H9 (cell line): ENCODE measurements at regions not wholly inside any gene's neighbourhood (a gene's known extent, or its start where the extent isn't known, plus 50 kb on each side); places are given as distances from the start of the nearest gene placed in this dataset.

Experiments used
- DNase-seq: peaks from one replicate; pipeline ENCODE4 v3.0.0-alpha.2; 2017
- H2AFZ ChIP-seq: one replicate; pipeline ENCODE4 v1.6.1; 2013; ENCODE audit warnings: mild to moderate bottlenecking, low read length, control low read depth, moderate library complexity
- H2AK5ac ChIP-seq: 2 replicates; pipeline ENCODE4 v1.6.1; 2013; ENCODE audit warnings: low read length, control low read depth, mixed read lengths; ENCODE audit not compliant: insufficient read length
- H2BK120ac ChIP-seq: one replicate; pipeline ENCODE4 v1.6.1; 2013; ENCODE audit warnings: low read depth, mild to moderate bottlenecking, low read length, control low read depth, inconsistent platforms; ENCODE audit not compliant: poor library complexity, severe bottlenecking
- H2BK12ac ChIP-seq: 2 replicates; pipeline ENCODE4 v1.6.1; 2013; ENCODE audit warnings: low read length, control low read depth, mixed read lengths, low read depth; ENCODE audit not compliant: insufficient read length
- H2BK15ac ChIP-seq: 2 replicates; pipeline ENCODE4 v1.6.1; 2013; ENCODE audit warnings: low read depth, low read length, control low read depth
- H2BK20ac ChIP-seq: one replicate; pipeline ENCODE4 v1.6.1; 2013; ENCODE audit warnings: low read depth, mild to moderate bottlenecking, low read length, control low read depth, inconsistent platforms; ENCODE audit not compliant: poor library complexity, severe bottlenecking
- H2BK5ac ChIP-seq: 2 replicates; pipeline ENCODE4 v1.6.1; 2013; ENCODE audit warnings: low read length, control low read depth, mixed read lengths; ENCODE audit not compliant: insufficient read length
- H3K14ac ChIP-seq: 2 replicates; pipeline ENCODE4 v1.6.1; 2013; ENCODE audit warnings: low read length, control low read depth; ENCODE audit not compliant: insufficient read depth
- H3K18ac ChIP-seq: 2 replicates; pipeline ENCODE4 v1.6.1; 2013; ENCODE audit warnings: low read depth, mild to moderate bottlenecking, mixed read lengths, low read length, control low read depth; ENCODE audit not compliant: insufficient read length
- H3K23ac ChIP-seq: 2 replicates; pipeline ENCODE4 v1.6.1; 2013; ENCODE audit warnings: low read length, control low read depth, mixed read lengths, low read depth; ENCODE audit not compliant: insufficient read length
- H3K23me2 ChIP-seq: 2 replicates; pipeline ENCODE4 v1.6.1; 2013; ENCODE audit warnings: low read depth, mild to moderate bottlenecking, mixed read lengths, low read length, control low read depth; ENCODE audit not compliant: insufficient read length, poor library complexity, severe bottlenecking
- H3K27ac ChIP-seq: 2 replicates; pipeline ENCODE4 v1.5.1; 2013; ENCODE audit warnings: low read length, control low read depth, mixed read lengths, low read depth; ENCODE audit not compliant: insufficient read length
- H3K27me3 ChIP-seq: 2 replicates; pipeline ENCODE4 v1.6.1; 2013; ENCODE audit warnings: low read length, control low read depth, inconsistent platforms; ENCODE audit not compliant: insufficient read depth
- H3K4ac ChIP-seq: 2 replicates; pipeline ENCODE4 v1.6.1; 2013; ENCODE audit warnings: low read depth, mild to moderate bottlenecking, control low read depth, inconsistent platforms, low read length, moderate library complexity
- H3K4me1 ChIP-seq: 2 replicates; pipeline ENCODE4 v1.6.1; 2013; ENCODE audit warnings: low read length, control low read depth, inconsistent platforms; ENCODE audit not compliant: insufficient read depth
- H3K4me2 ChIP-seq: 2 replicates; pipeline ENCODE4 v1.6.1; 2013; ENCODE audit warnings: low read length, control low read depth, mixed read lengths; ENCODE audit not compliant: insufficient read length, insufficient read depth
- H3K56ac ChIP-seq: 2 replicates; pipeline ENCODE4 v1.6.1; 2013; ENCODE audit warnings: low read depth, mild to moderate bottlenecking, mixed read lengths, low read length, control low read depth; ENCODE audit not compliant: insufficient read length
- H3K79me1 ChIP-seq: 2 replicates; pipeline ENCODE4 v1.6.1; 2013; ENCODE audit warnings: low read depth, mild to moderate bottlenecking, moderate library complexity, low read length, control low read depth, inconsistent platforms; ENCODE audit not compliant: insufficient read depth, poor library complexity, severe bottlenecking
- H3K79me2 ChIP-seq: 2 replicates; pipeline ENCODE4 v1.6.1; 2013; ENCODE audit warnings: low read length, control low read depth, inconsistent platforms; ENCODE audit not compliant: insufficient read depth
- H3K9ac ChIP-seq: 2 replicates; pipeline ENCODE4 v1.6.1; 2013; ENCODE audit warnings: low read length, control low read depth, mixed read lengths; ENCODE audit not compliant: insufficient read length; ENCODE audit errors: extremely low read depth
- H3K9me3 ChIP-seq: one replicate; pipeline ENCODE4 v1.6.1; 2013; ENCODE audit warnings: low read depth, low read length, inconsistent platforms; ENCODE audit not compliant: control insufficient read depth
- H3T11ph ChIP-seq: one replicate; pipeline ENCODE4 v1.6.1; 2013; ENCODE audit warnings: mild to moderate bottlenecking, low read length, control low read depth, inconsistent platforms
- H4K20me1 ChIP-seq: one replicate; pipeline ENCODE4 v1.6.1; 2013; ENCODE audit not compliant: control insufficient read depth, insufficient read length, insufficient read depth
- H4K5ac ChIP-seq: 2 replicates; pipeline ENCODE4 v1.6.1; 2013; ENCODE audit warnings: low read depth, mild to moderate bottlenecking, mixed read lengths, low read length, control low read depth; ENCODE audit not compliant: insufficient read length
- H4K8ac ChIP-seq: replicated peaks from 2 replicates; pipeline ENCODE4 v1.6.1; 2013; ENCODE audit warnings: low read length, control low read depth, mixed read lengths, low read depth; ENCODE audit not compliant: insufficient read length
- H4K91ac ChIP-seq: 2 replicates; pipeline ENCODE4 v1.6.1; 2013; ENCODE audit warnings: low read depth, mild to moderate bottlenecking, moderate library complexity, mixed read lengths, low read length, control low read depth; ENCODE audit not compliant: insufficient read length
- H3K27ac Mint-ChIP-seq, 3 experiments: 2 replicates in 2 of 3; 3 replicates in 1 of 3; pipeline ENCODE4 v1.8.0; 2020 to 2021; ENCODE audit warnings: mixed read lengths in 3 of 3, mild to moderate bottlenecking in 1 of 3, moderate library complexity in 1 of 3
- H3K27me3 Mint-ChIP-seq: 2 replicates; pipeline ENCODE4 v1.8.0; 2021; ENCODE audit warnings: low read depth, mild to moderate bottlenecking, moderate library complexity, mixed read lengths
- H3K36me3 Mint-ChIP-seq, 3 experiments: 2 replicates in 2 of 3; 3 replicates in 1 of 3; pipeline ENCODE4 v1.8.0; 2020 to 2021; ENCODE audit warnings: low read depth in 3 of 3, mixed read lengths in 3 of 3; ENCODE audit not compliant: insufficient read depth in 1 of 3
- H3K4me1 Mint-ChIP-seq, 2 experiments: 2 replicates each; pipeline ENCODE4 v1.8.0; 2020; ENCODE audit warnings: mixed read lengths in 2 of 2
- H3K4me3 Mint-ChIP-seq, 2 experiments: 2 replicates in 1 of 2; 3 replicates in 1 of 2; pipeline ENCODE4 v1.8.0; 2020 to 2021; ENCODE audit warnings: mild to moderate bottlenecking in 2 of 2, mixed read lengths in 2 of 2, moderate library complexity in 1 of 2
- H3K9me3 Mint-ChIP-seq, 2 experiments: 2 replicates in 1 of 2; 3 replicates in 1 of 2; pipeline ENCODE4 v1.8.0; 2020; ENCODE audit warnings: mild to moderate bottlenecking in 2 of 2, mixed read lengths in 2 of 2, moderate library complexity in 1 of 2
- WGBS: extraction: QIAGEN DNeasy Blood & Tissue Kit; methylation state at CpG from one replicate; pipeline ENCODE4 v1.1.7; 2013; ENCODE audit warnings: missing lambda C conversion rate, low lambda C conversion rate, mixed read lengths; ENCODE audit not compliant: insufficient read length; ENCODE audit errors: extremely low coverage; 5-methylcytosine and 5-hydroxymethylcytosine counted together
- TF ChIP-seq, protein P1 (sequence below): fragments of 200-600 bp; sonication (generic); conservative IDR thresholded peaks from 3 replicates; pipeline ENCODE4 v1.8.0; 2021; ENCODE audit warnings: antibody characterized with exemption, mild to moderate bottlenecking

DNA sequence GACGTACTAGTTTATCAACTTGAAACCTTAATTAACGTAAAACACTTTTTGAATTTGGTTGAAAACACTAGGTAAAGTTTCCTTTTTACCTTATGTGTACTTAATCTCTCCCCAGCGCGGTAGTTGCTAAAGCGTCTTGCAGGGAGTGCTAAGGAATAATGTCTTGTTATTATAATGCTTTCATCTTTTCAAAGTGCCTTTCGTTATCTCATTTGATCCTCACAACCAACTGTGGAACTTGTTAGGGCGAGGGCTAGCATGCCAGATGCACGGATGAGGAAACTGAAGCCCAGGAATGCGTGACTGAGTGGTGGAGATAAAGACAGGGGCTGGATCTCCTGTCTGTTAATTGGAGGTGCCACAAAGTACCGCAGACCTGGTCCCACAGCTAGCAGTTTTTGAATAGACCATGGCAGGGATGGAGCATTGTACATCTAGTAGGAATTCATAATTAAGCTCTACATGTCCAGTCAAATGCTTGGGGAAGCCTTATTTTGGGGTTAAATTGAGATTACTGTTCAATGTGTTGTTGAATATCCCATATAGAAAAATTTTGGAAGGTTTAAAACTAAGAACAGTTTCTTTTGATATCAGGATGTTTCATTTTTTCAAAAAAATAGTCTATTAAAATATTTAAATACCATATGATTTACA, 234.3 kb downstream of the SH2D4B start:
- no peaks in the 10 kb centered on the region for H4K20me1 ChIP-seq
- no peak overlapping the region for H2BK12ac ChIP-seq
- H3K4me1 ChIP-seq, result no peaks in the 10 kb centered on the region; the same call in 1 of the 2 replicates
- H3K23ac ChIP-seq, result no peak overlapping the region
- no peak overlapping the region for H2BK20ac ChIP-seq
- peaks cover 5 to 15% of the 10 kb centered on the region in 2 experiments for H3K4me1 Mint-ChIP-seq
- no peak overlapping the region for H4K8ac ChIP-seq
- H3K4me3 Mint-ChIP-seq, result no peak overlapping the region
- no peak overlapping the region for H3K27ac ChIP-seq
- H2BK5ac ChIP-seq, result no peak overlapping the region
- H4K91ac ChIP-seq, result no peak overlapping the region
- H3K23me2 ChIP-seq, result no peaks in the 10 kb centered on the region
- H3K4me2 ChIP-seq, result no peak overlapping the region
- H2BK15ac ChIP-seq, result no peak overlapping the region
- H3K18ac ChIP-seq, result no peak overlapping the region
- H4K5ac ChIP-seq, result no peak overlapping the region
- H3K9me3 Mint-ChIP-seq, result no peaks in the 10 kb centered on the region
- H3K27me3 ChIP-seq, result no peaks in the 10 kb centered on the region
- peak overlapping the region; percentile 22 for H2AFZ ChIP-seq
- H3K27me3 Mint-ChIP-seq, result no peaks in the 10 kb centered on the region
- no peak overlapping the region for H3K4ac ChIP-seq
- no peaks in the 10 kb centered on the region for H3K9me3 ChIP-seq
- H3K56ac ChIP-seq, result no peak overlapping the region
- H3K79me1 ChIP-seq, result no peaks in the 10 kb centered on the region
- H2BK120ac ChIP-seq, result no peak overlapping the region
- no peaks in the 10 kb centered on the region; a peak in 1 of 7 replicates for H3K36me3 Mint-ChIP-seq
- no peak overlapping the region for H2AK5ac ChIP-seq
- H3K27ac Mint-ChIP-seq, result peak overlapping the region in 1 of 3 experiments; percentile 19; a peak in 1 of 7 replicates
- no peak overlapping the region for H3K9ac ChIP-seq
- no peak overlapping the region for H3T11ph ChIP-seq
- no peak for DNase-seq
- no CpG with 5 or more reads among the region's 10 CpGs for WGBS
- H3K14ac ChIP-seq, result no peak overlapping the region
- no peaks in the 10 kb centered on the region for H3K79me2 ChIP-seq
- TF ChIP-seq, protein P1, sequence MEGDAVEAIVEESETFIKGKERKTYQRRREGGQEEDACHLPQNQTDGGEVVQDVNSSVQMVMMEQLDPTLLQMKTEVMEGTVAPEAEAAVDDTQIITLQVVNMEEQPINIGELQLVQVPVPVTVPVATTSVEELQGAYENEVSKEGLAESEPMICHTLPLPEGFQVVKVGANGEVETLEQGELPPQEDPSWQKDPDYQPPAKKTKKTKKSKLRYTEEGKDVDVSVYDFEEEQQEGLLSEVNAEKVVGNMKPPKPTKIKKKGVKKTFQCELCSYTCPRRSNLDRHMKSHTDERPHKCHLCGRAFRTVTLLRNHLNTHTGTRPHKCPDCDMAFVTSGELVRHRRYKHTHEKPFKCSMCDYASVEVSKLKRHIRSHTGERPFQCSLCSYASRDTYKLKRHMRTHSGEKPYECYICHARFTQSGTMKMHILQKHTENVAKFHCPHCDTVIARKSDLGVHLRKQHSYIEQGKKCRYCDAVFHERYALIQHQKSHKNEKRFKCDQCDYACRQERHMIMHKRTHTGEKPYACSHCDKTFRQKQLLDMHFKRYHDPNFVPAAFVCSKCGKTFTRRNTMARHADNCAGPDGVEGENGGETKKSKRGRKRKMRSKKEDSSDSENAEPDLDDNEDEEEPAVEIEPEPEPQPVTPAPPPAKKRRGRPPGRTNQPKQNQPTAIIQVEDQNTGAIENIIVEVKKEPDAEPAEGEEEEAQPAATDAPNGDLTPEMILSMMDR, result no peak
